Activated CD4-positive, alpha-beta T cell treated with anti-CD3 and anti-CD28 coated beads for 48 hours (primary cell): ENCODE measurements at regions not wholly inside any gene's neighbourhood (a gene's known extent, or its start where the extent isn't known, plus 50 kb on each side); places are given as distances from the start of the nearest gene placed in this dataset.
A peak's percentile ranks its signal among the peaks of the same experiment; 100 is the strongest.

Experiments used
- DNase-seq: peaks from one replicate; pipeline ENCODE4 v3.0.0-alpha.2; 2020

DNA sequence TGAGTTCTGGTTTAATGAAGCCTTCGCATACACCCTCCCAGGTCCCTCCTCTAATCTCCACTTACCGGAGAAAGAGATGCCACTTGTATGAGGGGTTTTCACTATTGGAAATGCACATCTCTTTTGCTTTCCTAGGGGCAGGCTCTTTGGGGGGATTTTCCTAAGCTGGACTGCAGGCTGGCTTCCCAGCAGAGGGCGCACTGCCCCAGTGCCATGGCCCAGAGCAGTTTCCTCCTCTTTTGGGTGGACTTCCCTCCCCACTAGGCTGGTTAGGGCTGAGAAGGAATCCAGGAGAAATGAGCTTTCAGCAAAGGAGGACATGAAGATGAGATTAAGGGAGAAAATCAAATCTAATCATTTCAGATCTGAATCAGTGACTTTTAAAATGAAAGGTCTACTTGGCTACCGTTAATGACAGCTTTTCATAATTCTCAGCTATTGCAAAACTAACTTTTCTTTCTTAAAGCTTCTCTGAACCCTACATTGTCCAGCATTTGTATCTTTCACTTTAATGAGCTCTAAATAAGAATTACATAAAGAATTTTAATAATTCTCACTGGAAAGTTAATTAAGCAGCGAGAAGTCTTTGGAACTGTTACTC lies 784.1 kb upstream of the FANCL start:
- peak; percentile 21 for DNase-seq

DNA sequence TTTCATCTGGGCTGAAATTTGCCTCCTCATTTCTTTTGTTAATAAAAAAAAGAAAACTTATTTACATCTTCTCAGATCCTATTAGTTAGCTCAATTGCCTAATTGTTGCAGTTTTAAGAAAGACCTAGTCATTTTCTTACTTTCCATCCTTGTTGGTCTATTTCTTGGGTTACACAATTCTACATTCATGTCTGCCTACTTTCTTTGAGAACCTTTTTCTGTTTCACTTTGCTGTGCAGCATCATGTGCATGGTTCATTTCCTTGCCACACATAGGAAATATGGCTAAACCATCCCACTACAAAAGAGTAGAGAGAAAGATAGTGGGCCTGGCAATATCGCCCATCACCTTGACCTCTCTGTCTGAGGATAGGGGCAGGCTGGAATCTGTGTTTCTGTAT lies 780.7 kb upstream of the FANCL start:
- DNase-seq: no peak

DNA sequence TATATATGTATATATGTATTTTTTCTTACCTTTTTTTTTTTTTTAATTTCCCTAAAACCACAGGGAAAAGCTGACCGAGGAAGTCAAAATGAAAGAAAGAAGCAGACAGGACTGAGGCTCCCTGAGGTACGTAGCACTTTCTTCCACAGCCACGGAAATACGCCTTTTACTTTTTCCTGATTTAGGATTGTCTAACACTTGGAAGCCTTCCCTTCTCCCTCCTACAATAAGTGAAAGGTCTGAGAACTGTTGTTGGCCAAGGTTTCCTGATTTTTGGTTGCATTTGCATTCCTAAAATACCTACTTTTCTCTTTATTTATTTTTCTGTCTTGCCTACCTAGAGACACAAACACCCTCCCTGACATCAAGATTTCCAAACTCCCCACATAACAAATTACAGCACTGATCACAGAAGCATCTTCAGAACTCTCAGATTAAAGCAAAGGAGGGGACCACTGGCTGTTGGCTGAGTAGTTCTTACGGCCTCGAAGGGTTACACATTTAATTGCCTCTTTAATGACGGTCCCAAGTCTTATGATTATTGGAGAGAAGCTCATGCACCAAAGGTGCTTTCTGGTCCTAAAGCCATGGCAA lies 778.5 kb upstream of the FANCL start:
- DNase-seq: no peak

DNA sequence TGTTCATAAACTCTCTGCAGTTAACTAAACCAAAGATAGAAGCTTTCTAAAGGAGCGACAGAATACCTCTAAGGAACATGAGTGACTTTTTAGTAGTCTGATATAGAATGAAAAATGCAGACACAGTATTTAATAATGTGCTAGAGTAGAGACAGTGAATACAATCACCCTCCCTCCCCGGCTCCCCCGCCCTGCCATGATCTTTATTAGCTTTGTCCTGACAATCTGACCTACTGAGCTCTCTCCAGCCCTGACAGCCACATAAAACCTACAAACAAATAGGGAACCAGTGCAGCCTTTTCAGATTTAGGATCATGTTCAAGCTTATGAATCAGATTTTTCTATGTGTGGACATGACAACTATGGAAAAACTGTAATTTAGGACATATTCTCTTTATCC lies 777.6 kb upstream of the FANCL start:
- no peak for DNase-seq

DNA sequence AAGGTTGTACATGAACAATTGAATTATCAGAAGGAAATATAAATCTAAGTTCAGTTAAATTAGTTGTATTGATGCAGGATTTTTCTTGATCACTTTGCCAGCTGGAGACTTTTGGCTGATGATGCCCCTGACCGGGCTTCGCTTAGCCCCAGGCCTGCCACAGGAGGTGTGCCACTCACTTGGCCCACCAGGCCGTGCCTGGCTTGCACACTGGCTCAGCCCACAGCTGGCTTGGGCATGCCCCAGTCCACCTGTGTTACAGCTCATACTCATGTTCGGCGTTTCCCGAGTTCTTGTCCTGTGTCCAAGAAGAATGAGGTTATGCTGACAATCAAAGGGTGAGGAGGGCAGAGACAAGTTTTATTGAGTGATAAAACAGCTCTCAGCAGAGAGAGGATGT lies 773.9 kb upstream of the FANCL start:
- DNase-seq: no peak

DNA sequence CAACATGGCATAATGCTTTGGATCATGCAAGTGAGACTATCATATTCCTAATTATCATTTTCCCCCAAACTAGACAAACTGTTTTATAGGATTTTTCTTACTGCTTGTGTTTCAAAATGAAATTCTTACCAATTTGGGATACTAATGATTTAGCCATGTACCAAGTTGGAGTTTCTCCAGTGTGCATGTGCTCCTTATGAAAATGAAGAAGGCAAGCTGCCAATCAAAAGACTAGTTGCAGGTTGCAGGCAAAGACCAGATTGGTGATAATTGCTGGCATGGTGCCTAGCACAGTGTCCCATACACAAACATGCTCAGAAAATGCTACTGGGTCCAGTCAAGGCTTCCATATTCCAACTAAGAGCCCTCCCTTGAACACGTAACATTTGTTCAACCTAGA lies 771.8 kb upstream of the FANCL start:
- no peak for DNase-seq

DNA sequence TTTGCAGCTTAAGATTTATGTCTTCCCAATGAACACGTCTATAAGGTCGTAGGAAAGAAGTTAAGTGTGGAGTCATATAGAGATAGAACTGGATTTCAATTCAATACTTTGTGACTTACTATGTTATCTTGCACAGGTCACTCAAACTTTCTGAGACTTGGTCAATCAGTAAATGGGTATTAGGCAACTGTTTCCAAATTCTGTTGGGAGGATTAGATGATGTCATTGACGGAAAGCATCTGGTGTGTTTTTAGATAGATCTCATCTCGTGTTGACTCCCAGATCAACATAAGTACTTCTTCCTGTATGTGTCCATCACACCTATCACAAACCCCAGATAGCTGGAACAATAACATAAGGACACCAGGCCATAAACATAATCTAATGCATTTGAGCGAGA lies 771.1 kb upstream of the FANCL start:
- no peak for DNase-seq

DNA sequence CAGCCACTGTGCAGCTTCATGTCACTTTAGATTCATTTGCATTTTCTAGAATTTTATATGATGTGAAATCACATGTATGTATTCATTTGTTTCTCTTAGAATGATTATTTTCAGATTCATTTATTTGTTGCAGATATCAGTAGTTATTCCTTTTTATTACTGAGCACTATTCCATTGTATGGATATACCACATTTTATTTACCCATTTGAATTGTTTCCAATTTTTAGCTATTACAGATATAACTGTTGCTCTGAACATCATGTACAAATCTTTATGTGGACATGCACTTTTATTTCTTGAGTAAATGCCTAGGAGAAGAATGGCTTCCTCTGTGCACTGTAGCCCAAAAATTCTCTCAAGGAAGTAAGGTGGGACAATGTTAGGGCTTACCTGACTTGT lies 767.8 kb upstream of the FANCL start:
- no peak for DNase-seq

DNA sequence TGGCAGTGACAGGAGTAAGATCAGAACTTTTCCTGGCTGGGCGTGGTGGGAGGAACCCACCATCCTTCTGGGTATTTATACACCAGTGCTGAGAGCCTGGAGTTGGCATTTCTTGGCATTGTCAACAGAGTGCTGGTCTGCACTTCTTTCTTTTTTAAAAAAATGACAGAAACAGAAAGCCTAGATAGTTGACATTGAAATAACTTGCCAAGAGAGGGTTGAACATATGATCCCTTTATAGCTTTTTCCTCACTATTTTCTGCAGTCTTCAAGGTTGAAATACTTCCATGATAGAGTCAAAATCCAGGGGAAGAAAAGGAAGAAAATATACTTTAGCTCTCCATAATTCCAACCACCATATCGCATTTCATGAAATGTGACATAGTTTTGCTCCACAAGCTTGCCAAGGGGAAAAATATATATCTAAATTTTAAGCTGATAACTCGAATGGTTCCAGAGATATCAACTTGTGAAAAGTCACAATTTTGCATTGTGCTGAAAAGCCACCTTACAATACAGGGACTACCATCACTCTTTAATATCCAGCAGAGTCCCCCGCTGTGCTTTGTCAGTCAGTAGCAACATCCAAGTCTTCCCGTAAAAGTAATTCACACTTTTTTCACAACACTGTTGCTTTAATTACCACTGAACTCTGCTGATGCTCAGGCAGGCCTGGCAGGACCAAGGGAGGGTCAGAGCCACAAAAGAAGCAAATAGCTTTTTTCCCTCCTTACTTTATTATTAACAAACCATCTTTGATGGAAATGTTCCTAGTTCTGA lies 764.9 kb upstream of the FANCL start:
- no peak for DNase-seq

DNA sequence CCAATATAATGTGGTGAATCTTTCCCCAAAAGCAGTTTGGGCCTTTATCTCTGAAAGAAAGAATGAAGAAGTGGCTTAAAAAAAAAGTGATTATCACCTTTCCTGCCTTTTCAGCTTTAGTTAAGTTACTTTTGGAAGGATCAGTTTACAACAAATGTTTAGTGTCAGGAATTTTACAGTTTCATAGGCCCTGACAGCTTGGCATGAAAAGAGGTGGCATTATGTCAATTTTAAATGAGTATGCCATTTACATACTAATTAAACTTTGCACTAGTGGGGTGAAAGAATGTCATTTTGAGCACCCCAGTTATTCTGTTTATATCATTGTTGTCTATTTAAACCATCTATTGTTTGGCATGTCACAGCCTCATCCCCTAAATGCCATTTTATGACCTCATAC lies 763.5 kb upstream of the FANCL start:
- no peak for DNase-seq

DNA sequence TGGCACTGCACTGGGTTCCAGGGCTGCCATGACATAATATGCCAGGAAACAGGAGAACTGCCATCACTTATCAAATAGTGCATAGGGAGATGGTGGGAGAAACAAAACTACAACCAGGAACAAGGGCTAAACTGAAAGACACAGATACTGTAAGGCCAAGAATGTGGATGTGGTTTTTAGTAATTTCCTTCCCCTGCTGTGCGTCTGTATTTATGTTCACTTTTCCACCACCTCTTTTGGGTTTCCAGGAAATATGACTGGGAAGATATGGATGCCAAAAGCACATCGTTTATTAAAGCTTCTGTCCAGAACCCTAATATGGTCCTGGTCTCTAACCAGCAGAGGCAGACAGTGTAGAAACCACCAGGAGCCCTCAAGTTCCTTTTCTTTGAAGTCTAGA lies 759.7 kb upstream of the FANCL start:
- DNase-seq: no peak

DNA sequence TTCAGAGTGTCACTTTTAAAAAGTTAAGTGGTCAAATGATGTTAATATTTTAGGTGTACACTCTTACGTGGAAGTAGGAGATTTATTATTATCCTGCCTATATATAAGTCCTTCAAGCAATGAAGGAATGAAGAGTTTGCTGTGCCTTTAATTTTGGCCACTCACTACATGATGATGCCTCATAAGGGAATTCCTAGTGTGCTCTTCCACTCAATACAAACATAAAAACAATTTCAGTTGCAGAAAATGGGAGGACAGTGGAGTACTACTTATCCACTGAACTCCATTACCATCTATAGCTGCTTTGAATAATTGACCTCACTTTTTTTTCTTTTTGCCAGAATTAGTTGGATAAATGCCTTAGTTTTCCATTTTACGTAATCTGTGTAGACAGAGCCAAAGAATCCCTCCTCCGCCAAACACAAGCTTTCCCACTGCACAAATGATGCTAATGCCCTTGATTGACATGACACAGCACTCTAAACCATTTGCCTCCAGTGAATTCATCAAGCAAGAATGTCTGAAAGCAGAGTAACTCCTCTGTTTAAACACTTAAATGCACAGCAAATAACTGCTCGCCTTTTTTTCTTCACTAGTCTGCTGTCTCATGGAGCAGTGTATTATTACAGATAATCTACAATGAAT lies 751.1 kb upstream of the FANCL start:
- DNase-seq: no peak

DNA sequence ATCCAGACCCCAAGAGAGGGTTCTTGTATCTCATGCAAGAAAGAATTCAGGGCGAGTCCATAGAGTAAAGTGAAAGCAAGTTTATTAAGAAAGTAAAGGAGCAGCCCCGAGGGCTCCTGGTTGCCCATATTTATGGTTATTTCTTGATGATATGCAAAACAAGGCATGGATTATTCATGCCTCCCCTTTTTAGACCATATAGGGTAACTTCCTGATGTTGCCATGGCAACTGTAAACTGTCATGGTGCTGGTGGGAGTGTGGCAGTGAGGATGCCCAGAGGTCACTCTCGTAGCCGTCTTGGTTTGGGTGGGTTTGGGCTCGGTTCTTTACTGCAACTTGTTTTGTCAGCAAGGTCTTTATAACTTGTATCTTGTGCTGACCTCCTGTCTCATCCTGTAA lies 750.2 kb upstream of the FANCL start:
- DNase-seq: no peak

DNA sequence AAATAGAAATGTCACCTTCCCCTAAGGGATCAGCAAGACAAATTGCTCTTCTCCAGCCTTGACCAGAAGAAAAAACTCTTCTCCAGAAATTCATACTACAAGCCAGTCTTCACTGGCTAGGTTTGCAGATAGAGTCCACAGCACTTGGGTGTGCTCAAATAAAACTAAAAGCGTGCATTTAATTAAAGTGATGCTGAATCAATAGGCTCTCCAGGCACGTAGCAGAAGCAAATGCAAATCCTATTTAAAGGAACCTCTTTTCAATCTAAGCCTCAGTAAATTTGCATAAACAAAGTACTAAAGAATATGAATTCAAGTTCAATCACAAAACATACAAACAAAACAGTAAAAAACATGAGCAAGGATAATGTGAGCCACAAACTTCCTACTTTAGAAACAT lies 744.4 kb upstream of the FANCL start:
- no peak for DNase-seq

DNA sequence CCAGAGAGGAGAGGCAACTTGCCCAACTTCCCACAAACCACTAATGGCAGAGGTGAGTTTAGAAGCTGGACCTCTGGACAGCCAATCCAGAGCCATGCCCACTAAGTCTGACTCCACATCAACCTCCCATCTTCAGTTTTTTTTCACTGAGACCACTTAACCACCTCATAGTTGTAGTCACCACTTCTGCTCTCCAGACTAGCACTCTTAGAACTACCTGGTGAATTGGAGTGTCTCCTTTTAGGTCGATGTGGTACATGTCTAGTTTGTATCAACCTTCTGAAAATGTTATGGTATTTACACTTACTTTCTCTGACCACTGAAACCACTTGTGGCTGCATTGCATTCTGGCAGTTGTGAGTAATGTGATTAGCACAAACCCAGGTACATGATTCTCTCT lies 743.6 kb upstream of the FANCL start:
- DNase-seq: no peak

DNA sequence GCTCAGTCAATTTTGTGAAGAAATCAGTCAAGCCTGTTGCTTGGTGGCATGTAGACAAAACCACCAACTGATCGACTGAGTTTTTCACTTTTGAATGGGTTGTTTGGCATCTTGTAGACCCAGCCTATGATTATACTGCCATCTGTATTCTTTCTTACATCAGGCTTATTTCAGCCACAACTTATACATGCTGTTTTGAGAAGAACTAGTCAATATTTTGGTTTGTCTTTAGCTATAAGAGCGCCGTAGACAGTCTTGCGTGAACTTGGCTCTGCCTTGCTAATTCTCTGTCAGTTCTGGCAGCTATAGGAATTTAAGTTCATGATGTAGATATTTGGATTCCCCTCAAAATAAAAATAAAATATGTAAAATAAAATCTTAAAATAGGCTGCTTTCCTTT lies 742.0 kb upstream of the FANCL start:
- DNase-seq: no peak

DNA sequence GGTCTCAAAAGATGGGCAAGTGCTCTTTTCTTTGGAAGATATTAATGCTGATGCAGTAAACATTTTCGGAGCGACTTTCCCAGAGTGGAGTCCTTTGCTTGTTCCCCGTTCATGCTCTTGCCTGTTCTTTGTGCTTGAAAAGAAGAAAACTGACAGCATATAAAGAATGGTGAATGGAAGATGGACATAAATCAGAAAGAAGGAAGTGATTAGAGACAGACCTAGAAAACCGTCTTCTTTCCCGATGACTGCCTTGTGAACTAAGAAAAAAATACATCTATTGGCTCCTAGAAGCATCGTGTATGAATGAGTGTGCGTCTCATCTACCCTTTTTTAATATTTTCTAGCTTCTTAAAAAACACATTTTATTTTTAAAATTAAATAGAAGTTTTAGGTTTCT lies 740.1 kb upstream of the FANCL start:
- no peak for DNase-seq

DNA sequence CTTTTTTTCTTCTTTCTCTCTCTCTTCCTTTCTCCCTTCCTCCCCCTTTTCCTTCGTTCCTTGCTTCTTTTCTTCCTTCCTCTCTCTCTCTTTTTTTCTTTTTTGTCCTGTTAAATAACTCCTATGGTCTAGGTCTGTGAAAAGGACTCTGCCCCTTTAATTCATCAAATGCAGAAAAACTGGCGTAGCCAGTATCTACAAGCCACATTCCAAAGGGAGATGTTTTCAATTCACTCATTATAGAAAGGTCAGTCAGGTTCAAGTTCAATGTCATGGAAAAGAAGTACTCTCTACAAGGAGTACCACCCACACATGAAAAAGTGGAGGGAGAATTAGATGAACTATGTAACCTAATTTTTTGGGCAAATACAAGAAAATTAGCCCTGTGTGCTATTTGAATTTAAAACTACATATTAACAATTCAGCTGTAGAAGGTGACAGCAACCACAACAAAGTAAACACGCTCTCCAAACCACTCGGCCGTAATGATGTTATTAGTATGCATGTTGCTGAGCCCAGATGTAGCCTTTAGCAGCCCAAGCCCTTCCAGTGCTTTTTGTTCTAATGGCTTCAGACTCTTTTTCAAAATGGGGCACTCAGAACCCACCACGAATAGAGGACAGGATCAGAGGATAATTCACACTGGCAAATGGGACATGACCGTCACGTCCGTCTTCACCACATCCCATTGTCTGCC lies 735.4 kb upstream of the FANCL start:
- DNase-seq: no peak

DNA sequence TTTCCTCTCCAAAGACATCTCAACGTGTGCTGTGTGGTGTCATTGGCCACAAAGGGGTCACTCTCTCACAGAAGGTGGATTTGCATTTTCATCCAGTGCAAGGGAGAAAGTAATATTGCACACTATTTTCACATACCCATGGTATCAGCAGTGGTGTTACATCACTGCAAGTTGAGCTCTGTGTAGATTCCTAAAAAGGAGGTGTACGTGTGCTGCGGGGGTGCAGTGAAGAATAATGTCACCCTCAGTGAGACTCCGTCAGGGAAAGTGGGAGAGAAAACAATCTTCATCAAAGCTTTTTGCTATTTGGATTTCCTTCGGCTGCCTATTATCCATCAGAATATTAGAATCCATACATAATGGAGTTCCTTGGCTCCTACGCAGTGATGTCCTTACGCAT lies 733.8 kb upstream of the FANCL start:
- no peak for DNase-seq

DNA sequence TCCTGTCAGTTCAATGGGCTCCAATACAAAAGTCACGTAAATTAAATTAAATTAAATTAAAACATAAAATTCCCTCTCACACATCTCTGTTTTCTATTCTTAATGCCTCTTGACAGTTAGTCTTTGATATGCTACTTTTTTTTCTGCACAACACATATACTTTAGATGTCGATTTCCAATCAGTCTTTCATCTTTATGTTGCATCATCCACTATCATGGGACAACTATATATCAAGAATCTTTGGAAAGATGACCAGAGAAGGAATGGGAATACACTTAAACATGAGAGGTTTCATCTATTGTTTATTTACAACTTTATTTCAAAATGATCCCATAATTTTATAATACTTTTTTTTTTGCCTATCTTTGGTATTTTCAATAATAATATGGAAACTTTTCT lies 733.3 kb upstream of the FANCL start:
- no peak for DNase-seq

DNA sequence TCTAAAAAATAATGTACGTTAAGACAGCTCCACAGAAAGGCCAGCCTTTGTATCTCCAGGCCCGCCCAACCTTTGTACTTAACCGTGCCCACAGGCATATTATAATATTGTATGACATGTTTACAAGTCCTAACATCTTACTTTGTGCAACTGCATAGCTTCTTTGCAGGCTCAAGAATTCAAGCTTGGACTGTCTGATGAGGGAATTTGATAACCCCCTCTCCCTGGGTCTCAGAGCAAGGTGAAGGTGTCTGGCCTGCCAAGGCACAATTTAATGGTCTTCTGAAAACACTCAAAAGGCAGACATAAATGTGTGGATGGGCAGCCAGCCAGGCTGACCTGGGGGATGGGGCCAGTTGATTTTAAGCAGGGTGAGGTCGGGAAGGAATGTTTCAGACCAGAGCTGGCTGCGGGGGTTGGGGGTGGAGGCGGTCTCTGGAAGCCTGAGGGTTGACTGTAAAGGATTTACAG lies 732.7 kb upstream of the FANCL start:
- no peak for DNase-seq

DNA sequence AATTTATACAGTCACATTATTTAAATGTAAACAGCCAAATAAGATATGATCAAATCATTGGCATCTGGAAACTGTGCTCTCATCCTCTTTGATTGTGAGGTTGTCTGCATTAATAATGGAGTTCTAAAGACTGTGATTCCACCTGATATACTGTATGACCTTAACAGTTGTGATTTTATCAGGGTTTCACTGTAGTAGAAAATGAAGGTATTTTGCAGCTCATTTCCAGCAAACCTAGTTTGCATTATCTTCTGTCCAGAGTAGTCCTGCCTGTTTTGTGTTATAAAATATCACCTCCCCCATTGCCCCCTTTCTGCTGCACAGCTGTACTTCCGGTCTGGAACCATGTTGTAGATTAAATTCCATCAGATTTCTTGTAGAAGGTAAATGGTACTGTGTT lies 731.6 kb upstream of the FANCL start:
- DNase-seq: no peak
